Stomach (tissue), 8 donors: ENCODE measurements at regions not wholly inside any gene's neighbourhood (a gene's known extent, or its start where the extent isn't known, plus 50 kb on each side); places are given as distances from the start of the nearest gene placed in this dataset.

Experiments
- DNase-seq, 2 donors: peaks; one replicate each; pipeline versions ENCODE4 v3.0.0 to v3.0.0-alpha.2; 2013 to 2019
- H3K27ac ChIP-seq, 5 donors: fragments of 200-600 bp in 4 of 5; sonication (generic) in 4 of 5; one replicate each; pipeline ENCODE4 v1.5.1; 2013 to 2019; ENCODE audit warnings: mild to moderate bottlenecking in 1 of 5, moderate library complexity in 1 of 5
- H3K27me3 ChIP-seq, 3 donors: fragments of 200-600 bp; sonication (generic); one replicate each; pipeline ENCODE4 v1.5.1; 2017 to 2019; ENCODE audit warnings: mixed run types in 1 of 3
- H3K36me3 ChIP-seq, 4 donors: fragments of 200-600 bp; sonication (generic); 1 replicate in 3 of 4; 2 replicates in 1 of 4; pipeline ENCODE4 v1.5.1; 2016 to 2019
- H3K4me1 ChIP-seq, 4 donors: fragments of 200-600 bp; sonication (generic); one replicate each; pipeline ENCODE4 v1.5.1; 2016 to 2019
- H3K4me3 ChIP-seq, 4 donors: fragments of 200-600 bp; sonication (generic) in 3 of 4; one replicate each; pipeline ENCODE4 v1.5.1; 2016 to 2019; ENCODE audit warnings: mild to moderate bottlenecking in 1 of 4
- H3K9me3 ChIP-seq, 4 donors: fragments of 200-600 bp; sonication (generic); one replicate each; pipeline ENCODE4 v1.5.1; 2016 to 2019
- CTCF ChIP-seq, 7 experiments: fragments of 450-650 bp in 4 of 7; fragments of 200-600 bp in 3 of 7; sonication (generic) in 3 of 7; IDR thresholded peaks; one replicate each; pipeline ENCODE4 v1.5.1; 2016 to 2019; ENCODE audit warnings: antibody characterized with exemption in 7 of 7, control low read depth in 2 of 7, mild to moderate bottlenecking in 1 of 7
- EP300 ChIP-seq: sonication (generic); formaldehyde crosslinking; IDR thresholded peaks from one replicate; pipeline ENCODE4 v1.6.1; 2017; ENCODE audit warnings: antibody characterized with exemption
- POLR2A ChIP-seq, 4 donors: fragments of 450-650 bp; IDR thresholded peaks; one replicate each; pipeline ENCODE4 v1.6.1; 2016; ENCODE audit warnings: antibody characterized with exemption in 4 of 4, control low read depth in 2 of 4, mild to moderate bottlenecking in 1 of 4, moderate library complexity in 1 of 4
- POLR2AphosphoS5 ChIP-seq, 3 donors: sonication (generic); formaldehyde crosslinking; IDR thresholded peaks; one replicate each; pipeline ENCODE4 v1.6.1; 2016; ENCODE audit warnings: antibody characterized with exemption in 3 of 3
- WGBS, 5 donors: extraction: QIAGEN DNeasy Blood & Tissue Kit in 3 of 5; methylation state at CpG; one replicate each; pipeline versions ENCODE4 v1.1.5 to v1.1.7; 2013 to 2018; 5-methylcytosine and 5-hydroxymethylcytosine counted together
- intact Hi-C: fragments of 100-400 bp; cut with DNase I; formaldehyde crosslinking; loops from one replicate; pipeline ENCODE4 v1.15.1; 2023; ENCODE audit warnings: low total_unique reads
- donor health status: healthy with polysubstance abuse.
- donor health status: Bipolar disorder and iron deficiency.
- donor health status: healthy.

- H3K36me3 ChIP-seq = no peaks in the 10 kb centered on the region
- no peak overlapping the region for H3K4me3 ChIP-seq
- no peak for TF ChIP-seq POLR2AphosphoS5 (IDR thresholded peaks at IDR 0.05)
- TF ChIP-seq CTCF (IDR thresholded peaks at IDR 0.05) = no peak
- TF ChIP-seq EP300 = no peak
- TF ChIP-seq POLR2A (IDR thresholded peaks at IDR 0.05) = no peak
- H3K4me1 ChIP-seq = no peaks in the 10 kb centered on the region
- 84 to 92% (median 85%) methylated on average over 1 of the region's 1 CpG for WGBS, 5 donors
- H3K27me3 ChIP-seq = no peaks in the 10 kb centered on the region
- intact Hi-C loops = no loop called here
- no peak overlapping the region for H3K27ac ChIP-seq
- H3K9me3 ChIP-seq = no peaks in the 10 kb centered on the region
- no peak for DNase-seq
These were observed 448.2 kb downstream of the PPARGC1A start for GRCh38 chr4:23441530-23442069.

GRCh38 chr4:23438764-23439163 is 451.1 kb downstream of the PPARGC1A start:
- H3K27me3 ChIP-seq = no peaks in the 10 kb centered on the region
- H3K4me3 ChIP-seq = no peak overlapping the region
- no peaks in the 10 kb centered on the region for H3K36me3 ChIP-seq
- 43 to 75% (median 53%) methylated on average over 1 of the region's 1 CpG for WGBS, 5 donors
- TF ChIP-seq POLR2AphosphoS5 (IDR thresholded peaks at IDR 0.05) = no peak
- no peak for TF ChIP-seq CTCF (IDR thresholded peaks at IDR 0.05)
- TF ChIP-seq POLR2A (IDR thresholded peaks at IDR 0.05) = no peak
- no peak for TF ChIP-seq EP300
- H3K9me3 ChIP-seq = no peaks in the 10 kb centered on the region
- no peak for DNase-seq
- no peak overlapping the region for H3K27ac ChIP-seq
- H3K4me1 ChIP-seq = no peaks in the 10 kb centered on the region
- intact Hi-C loops = no loop called here

DNA sequence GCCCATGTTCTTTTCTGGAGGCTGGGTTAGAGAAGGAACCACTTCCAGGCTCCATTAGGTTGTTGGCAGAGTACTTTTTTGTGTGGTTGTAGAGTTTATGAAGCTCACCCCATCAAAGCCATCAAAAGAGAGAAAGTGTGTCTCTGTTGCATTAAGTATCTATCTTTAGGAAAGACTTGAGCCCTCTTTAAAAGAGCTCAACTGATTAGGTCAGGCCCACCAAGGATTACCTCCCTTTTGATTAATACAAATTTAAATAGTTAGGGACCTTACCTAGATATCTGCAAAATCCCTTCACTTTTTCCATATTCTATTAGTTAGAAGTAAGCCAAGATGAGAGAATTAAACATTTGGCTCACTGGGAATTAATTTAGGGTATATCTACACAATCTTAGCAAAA is 460.4 kb downstream of the PPARGC1A start:
- H3K4me1 ChIP-seq = no peaks in the 10 kb centered on the region
- no peak for DNase-seq
- TF ChIP-seq CTCF (IDR thresholded peaks at IDR 0.05) (no peak), POLR2A (IDR thresholded peaks at IDR 0.05) (no peak), POLR2AphosphoS5 (IDR thresholded peaks at IDR 0.05) (no peak), EP300 (no peak)
- no peaks in the 10 kb centered on the region for H3K9me3 ChIP-seq
- H3K27me3 ChIP-seq = no peaks in the 10 kb centered on the region
- no peaks in the 10 kb centered on the region for H3K36me3 ChIP-seq
- no peak overlapping the region for H3K27ac ChIP-seq
- H3K4me3 ChIP-seq = no peak overlapping the region
- intact Hi-C loops = no loop called here

GRCh38 chr4:23425570-23425969 is 464.3 kb downstream of the PPARGC1A start:
- no peak overlapping the region for H3K27ac ChIP-seq
- H3K27me3 ChIP-seq = no peaks in the 10 kb centered on the region
- no peaks in the 10 kb centered on the region for H3K9me3 ChIP-seq
- H3K4me1 ChIP-seq = no peaks in the 10 kb centered on the region
- DNase-seq = no peak
- no peak overlapping the region for H3K4me3 ChIP-seq
- no peaks in the 10 kb centered on the region for H3K36me3 ChIP-seq
- TF ChIP-seq CTCF (IDR thresholded peaks at IDR 0.05) = no peak
- no peak for TF ChIP-seq EP300
- TF ChIP-seq POLR2AphosphoS5 (IDR thresholded peaks at IDR 0.05) = no peak
- TF ChIP-seq POLR2A (IDR thresholded peaks at IDR 0.05) = no peak
- intact Hi-C loops = no loop called here
